K562 (cell line): ENCODE measurements at regions not wholly inside any gene's neighbourhood (a gene's known extent, or its start where the extent isn't known, plus 50 kb on each side); places are given as distances from the start of the nearest gene placed in this dataset.

Experiments
- BRCA1 ChIP-seq, 2 experiments: fragments of 450-650 bp in 1 of 2; sonication (generic) in 1 of 2; formaldehyde crosslinking in 1 of 2; IDR thresholded peaks; 2 replicates each; pipeline versions ENCODE4 v1.5.0 to v1.6.1; 2017 to 2020; ENCODE audit warnings: mild to moderate bottlenecking in 1 of 2, missing genetic modification reagents in 1 of 2
- CREB3L1 ChIP-seq: fragments of 450-650 bp; IDR thresholded peaks from 2 replicates; pipeline ENCODE4 v1.6.1; 2014; ENCODE audit warnings: low read depth, mild to moderate bottlenecking, moderate library complexity, borderline replicate concordance
- L3MBTL2 ChIP-seq: fragments of 450-650 bp; IDR thresholded peaks from 2 replicates; pipeline ENCODE4 v1.6.1; 2016; ENCODE audit warnings: mild to moderate bottlenecking, moderate library complexity
- LARP7 ChIP-seq: fragments of 450-650 bp; IDR thresholded peaks from 2 replicates; pipeline ENCODE4 v1.6.1; 2016
- MYC ChIP-seq, 2 experiments: fragments of 250-450 bp in 1 of 2; sonication (Bioruptor Pico) in 1 of 2; IDR thresholded peaks; 2 replicates each; pipeline versions ENCODE4 v1.5.1 to v1.6.1; 2012 to 2021; ENCODE audit warnings: low read depth in 2 of 2, borderline replicate concordance in 1 of 2, improper control_type of control experiment in 1 of 2, low read length in 1 of 2, mild to moderate bottlenecking in 1 of 2, moderate library complexity in 1 of 2
- PCBP2 ChIP-seq: fragments of 200-400 bp; formaldehyde crosslinking; IDR thresholded peaks from 2 replicates; pipeline ENCODE4 v1.6.1; 2018; ENCODE audit warnings: low read length, low read depth, mild to moderate bottlenecking, moderate library complexity; ENCODE audit not compliant: poor library complexity, severe bottlenecking
- POLR2B ChIP-seq: fragments of 450-650 bp; IDR thresholded peaks from 2 replicates; pipeline ENCODE4 v1.6.1; 2018; ENCODE audit warnings: low read depth; ENCODE audit not compliant: partially characterized antibody
- SAP30 ChIP-seq: fragments of 200-600 bp; sonication (generic); IDR thresholded peaks from 2 replicates; pipeline ENCODE4 v1.6.1; 2012; ENCODE audit warnings: borderline replicate concordance, low read depth, mild to moderate bottlenecking, moderate library complexity, low read length, control low read depth, inconsistent platforms; ENCODE audit not compliant: insufficient read depth, poor library complexity, severe bottlenecking
- SNIP1 ChIP-seq: fragments of 450-650 bp; IDR thresholded peaks from 2 replicates; pipeline ENCODE4 v1.7.1; 2017; ENCODE audit warnings: low read depth, mild to moderate bottlenecking
- TF ChIP-seq, protein P1 (sequence below): fragments of 250-450 bp; sonication (Bioruptor Pico); IDR thresholded peaks from 2 replicates; pipeline ENCODE4 v1.8.0; 2022; ENCODE audit warnings: moderate library complexity, mild to moderate bottlenecking, inconsistent platforms
- TF ChIP-seq, protein P2 (sequence below): IDR thresholded peaks from 2 replicates; pipeline ENCODE4 v1.6.1; 2014; ENCODE audit warnings: antibody characterized with exemption
- TF ChIP-seq, protein P3 (sequence below): fragments of 450-650 bp; formaldehyde crosslinking; IDR thresholded peaks from 2 replicates; pipeline ENCODE4 v1.4.0; 2020; ENCODE audit warnings: mild to moderate bottlenecking, moderate library complexity

DNA sequence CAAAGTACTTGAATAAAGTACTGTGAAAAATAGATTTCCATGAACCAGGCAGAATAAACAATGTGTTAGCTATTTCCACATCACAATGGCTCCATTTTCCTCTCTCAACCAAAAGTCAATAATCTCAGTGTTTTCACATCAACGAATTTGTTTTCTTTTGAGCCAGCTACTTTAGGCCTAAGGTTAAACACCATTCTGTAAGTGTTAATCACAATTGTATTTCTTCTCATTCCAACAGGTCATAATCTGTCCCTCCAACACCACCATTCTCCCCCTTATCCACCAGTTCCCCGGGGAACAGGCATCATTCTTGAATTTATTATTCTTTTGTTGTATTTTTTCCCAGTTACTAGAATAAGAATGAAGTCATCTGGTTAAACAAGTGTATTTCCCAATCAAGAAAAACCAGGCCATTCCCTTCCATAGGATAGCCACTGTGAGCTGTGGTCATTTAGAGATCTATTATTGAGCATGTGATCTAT is 66.2 kb upstream of the PALMD start (continued):
- no peak for TF ChIP-seq CREB3L1
- no peak for TF ChIP-seq LARP7
- no peak for TF ChIP-seq POLR2B
- TF ChIP-seq MYC (IDR thresholded peaks at IDR 0.05; ENCODE audit: low read depth, low read length), result no peak
- no peak for TF ChIP-seq MYC (CRISPR knock-in tag; IDR thresholded peaks at IDR 0.05; ENCODE audit: borderline replicate concordance, low read depth)
- no peak for TF ChIP-seq BRCA1 (IDR thresholded peaks at IDR 0.05)
- no peak for TF ChIP-seq BRCA1 (CRISPR knock-in tag; IDR thresholded peaks at IDR 0.05)
- TF ChIP-seq SNIP1, result no peak
- no peak for TF ChIP-seq L3MBTL2
- no peak for TF ChIP-seq SAP30
- TF ChIP-seq PCBP2, result no peak
- TF ChIP-seq, protein P1, sequence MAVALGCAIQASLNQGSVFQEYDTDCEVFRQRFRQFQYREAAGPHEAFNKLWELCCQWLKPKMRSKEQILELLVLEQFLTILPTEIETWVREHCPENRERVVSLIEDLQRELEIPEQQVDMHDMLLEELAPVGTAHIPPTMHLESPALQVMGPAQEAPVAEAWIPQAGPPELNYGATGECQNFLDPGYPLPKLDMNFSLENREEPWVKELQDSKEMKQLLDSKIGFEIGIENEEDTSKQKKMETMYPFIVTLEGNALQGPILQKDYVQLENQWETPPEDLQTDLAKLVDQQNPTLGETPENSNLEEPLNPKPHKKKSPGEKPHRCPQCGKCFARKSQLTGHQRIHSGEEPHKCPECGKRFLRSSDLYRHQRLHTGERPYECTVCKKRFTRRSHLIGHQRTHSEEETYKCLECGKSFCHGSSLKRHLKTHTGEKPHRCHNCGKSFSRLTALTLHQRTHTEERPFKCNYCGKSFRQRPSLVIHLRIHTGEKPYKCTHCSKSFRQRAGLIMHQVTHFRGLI, result no peak
- TF ChIP-seq, protein P2, sequence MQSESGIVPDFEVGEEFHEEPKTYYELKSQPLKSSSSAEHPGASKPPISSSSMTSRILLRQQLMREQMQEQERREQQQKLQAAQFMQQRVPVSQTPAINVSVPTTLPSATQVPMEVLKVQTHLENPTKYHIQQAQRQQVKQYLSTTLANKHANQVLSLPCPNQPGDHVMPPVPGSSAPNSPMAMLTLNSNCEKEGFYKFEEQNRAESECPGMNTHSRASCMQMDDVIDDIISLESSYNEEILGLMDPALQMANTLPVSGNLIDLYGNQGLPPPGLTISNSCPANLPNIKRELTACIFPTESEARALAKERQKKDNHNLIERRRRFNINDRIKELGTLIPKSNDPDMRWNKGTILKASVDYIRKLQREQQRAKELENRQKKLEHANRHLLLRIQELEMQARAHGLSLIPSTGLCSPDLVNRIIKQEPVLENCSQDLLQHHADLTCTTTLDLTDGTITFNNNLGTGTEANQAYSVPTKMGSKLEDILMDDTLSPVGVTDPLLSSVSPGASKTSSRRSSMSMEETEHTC, result no peak
- TF ChIP-seq, protein P3, sequence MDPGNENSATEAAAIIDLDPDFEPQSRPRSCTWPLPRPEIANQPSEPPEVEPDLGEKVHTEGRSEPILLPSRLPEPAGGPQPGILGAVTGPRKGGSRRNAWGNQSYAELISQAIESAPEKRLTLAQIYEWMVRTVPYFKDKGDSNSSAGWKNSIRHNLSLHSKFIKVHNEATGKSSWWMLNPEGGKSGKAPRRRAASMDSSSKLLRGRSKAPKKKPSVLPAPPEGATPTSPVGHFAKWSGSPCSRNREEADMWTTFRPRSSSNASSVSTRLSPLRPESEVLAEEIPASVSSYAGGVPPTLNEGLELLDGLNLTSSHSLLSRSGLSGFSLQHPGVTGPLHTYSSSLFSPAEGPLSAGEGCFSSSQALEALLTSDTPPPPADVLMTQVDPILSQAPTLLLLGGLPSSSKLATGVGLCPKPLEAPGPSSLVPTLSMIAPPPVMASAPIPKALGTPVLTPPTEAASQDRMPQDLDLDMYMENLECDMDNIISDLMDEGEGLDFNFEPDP (CRISPR knock-in tag), result no peak
